Naive B cell (primary cell): ENCODE measurements at regions not wholly inside any gene's neighbourhood (a gene's known extent, or its start where the extent isn't known, plus 50 kb on each side); places are given as distances from the start of the nearest gene placed in this dataset.

Source experiments
- ATAC-seq, 2 donors: fragments of 150-1000 bp; cut with Tn5 transposase; 2 replicates each; pipeline ENCODE4 v1.10.0; 2021; ENCODE audit warnings: low read depth in 2 of 2, mild to moderate bottlenecking in 2 of 2, moderate library complexity in 2 of 2
- DNase-seq: peaks from one replicate; pipeline ENCODE4 v3.0.0; 2022
- H3K27ac Mint-ChIP-seq, 6 donors: one replicate each; pipeline ENCODE4 v1.8.0; 2020 to 2022; ENCODE audit warnings: mild to moderate bottlenecking in 6 of 6, mixed read lengths in 6 of 6, moderate library complexity in 5 of 6, inconsistent platforms in 2 of 6
- H3K27me3 Mint-ChIP-seq, 3 donors: one replicate each; pipeline ENCODE4 v1.8.0; 2021 to 2022; ENCODE audit warnings: mixed read lengths in 3 of 3, mild to moderate bottlenecking in 1 of 3
- H3K36me3 Mint-ChIP-seq, 2 donors: one replicate each; pipeline ENCODE4 v1.8.0; 2020 to 2022; ENCODE audit warnings: mixed read lengths in 2 of 2, inconsistent platforms in 1 of 2, mild to moderate bottlenecking in 1 of 2
- H3K4me1 Mint-ChIP-seq, 3 donors: one replicate each; pipeline ENCODE4 v1.8.0; 2020 to 2022; ENCODE audit warnings: mixed read lengths in 3 of 3, inconsistent platforms in 1 of 3, mild to moderate bottlenecking in 1 of 3, moderate library complexity in 1 of 3
- H3K4me3 Mint-ChIP-seq, 8 donors: one replicate each; pipeline ENCODE4 v1.8.0; 2020 to 2022; ENCODE audit warnings: mild to moderate bottlenecking in 8 of 8, mixed read lengths in 8 of 8, moderate library complexity in 8 of 8, inconsistent platforms in 2 of 8
- H3K9me3 Mint-ChIP-seq, 7 donors: one replicate each; pipeline ENCODE4 v1.8.0; 2020 to 2022; ENCODE audit warnings: mixed read lengths in 7 of 7, mild to moderate bottlenecking in 5 of 7, inconsistent platforms in 2 of 7, moderate library complexity in 1 of 7

DNA sequence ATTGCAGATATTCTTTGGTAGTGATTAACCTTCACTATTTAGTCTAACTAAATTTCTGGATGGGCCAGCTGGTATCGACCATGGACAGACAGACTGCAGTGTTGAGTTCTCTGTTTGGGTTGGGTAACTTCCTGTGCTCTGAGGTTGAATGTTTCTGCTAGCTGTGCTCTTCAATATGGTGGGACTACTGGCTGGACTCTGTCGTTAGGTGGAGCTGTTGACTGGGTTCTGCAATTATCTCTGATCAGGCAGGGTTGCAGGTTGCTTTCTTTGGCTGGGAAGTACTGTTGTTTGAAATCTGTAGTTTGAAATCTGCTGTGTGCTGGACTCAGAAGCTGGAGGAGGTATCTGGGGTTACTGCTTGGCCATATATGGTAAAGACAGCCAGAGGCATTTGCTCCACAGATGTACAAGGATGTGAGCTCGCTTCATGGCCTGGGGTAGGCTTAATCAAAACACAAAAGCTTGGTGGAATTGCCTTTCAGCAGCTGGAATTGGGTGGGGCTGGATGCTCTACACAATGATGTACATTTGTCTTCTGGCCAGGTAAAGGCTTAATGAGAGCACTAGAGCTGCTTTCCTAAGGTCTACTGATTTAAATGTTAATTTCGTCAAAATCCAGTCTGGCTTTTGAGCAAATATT, 1472.0 kb downstream of the FAM133A start:
- Mint-ChIP-seq H3K9me3 (peaks cover 0 to 8% (median 5%) of the 10 kb centered on the region in 7 donors), H3K27me3 (no peaks in the 10 kb centered on the region), H3K27ac (no peak overlapping the region), H3K4me3 (no peak overlapping the region), H3K36me3 (no peaks in the 10 kb centered on the region), H3K4me1 (no peaks in the 10 kb centered on the region)
- no peak for DNase-seq
- ATAC-seq: no peak

DNA sequence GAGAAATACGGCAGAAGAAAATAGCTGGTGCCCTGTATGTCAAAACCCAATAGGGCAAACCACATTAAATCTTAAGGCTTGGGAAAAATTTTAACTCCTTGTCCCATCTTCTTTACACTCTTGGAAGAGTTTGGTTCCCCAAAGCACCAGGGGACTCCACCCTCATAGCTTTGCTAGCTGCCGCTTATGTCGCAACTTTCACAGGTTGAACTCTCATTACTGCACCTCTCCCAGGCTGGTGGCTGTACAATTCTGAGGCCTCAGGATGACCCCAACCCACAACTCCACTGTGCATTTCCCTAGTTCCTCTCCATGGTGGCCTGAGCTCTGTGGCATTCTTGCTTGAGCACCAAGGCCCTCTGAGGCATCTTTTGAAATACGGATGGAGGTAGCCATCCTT, 1478.8 kb downstream of the FAM133A start:
- Mint-ChIP-seq H3K4me3 (no peak overlapping the region), H3K27me3 (no peaks in the 10 kb centered on the region), H3K9me3 (peaks cover 0 to 12% (median 4%) of the 10 kb centered on the region in 7 donors), H3K27ac (no peak overlapping the region), H3K36me3 (no peaks in the 10 kb centered on the region), H3K4me1 (no peaks in the 10 kb centered on the region)
- ATAC-seq (no peak), DNase-seq (no peak)

DNA sequence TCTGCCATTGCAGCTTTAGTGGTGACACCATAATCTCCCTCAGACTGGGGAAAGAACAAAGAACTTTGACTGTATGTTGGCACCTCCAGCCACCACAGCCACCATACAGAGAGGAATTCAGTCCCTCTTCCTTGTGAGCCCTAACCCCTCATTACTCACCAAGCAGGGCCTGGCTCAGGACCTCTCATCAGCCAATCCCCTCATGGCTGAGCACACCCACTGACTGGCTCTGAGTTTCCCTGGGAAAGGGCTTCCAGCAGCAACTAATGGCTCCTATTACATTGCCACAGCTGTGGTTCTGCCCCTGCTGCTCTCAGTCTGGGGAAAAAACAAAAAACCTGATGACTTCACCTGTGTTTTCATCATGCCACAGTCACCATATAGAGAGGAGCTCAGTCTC, 1482.6 kb downstream of the FAM133A start:
- Mint-ChIP-seq H3K9me3 (peaks cover 0 to 5% (median 4%) of the 10 kb centered on the region in 7 donors), H3K27ac (no peak overlapping the region), H3K36me3 (no peaks in the 10 kb centered on the region), H3K4me3 (no peak overlapping the region), H3K27me3 (no peaks in the 10 kb centered on the region), H3K4me1 (no peaks in the 10 kb centered on the region)
- ATAC-seq (no peak), DNase-seq (no peak)
